Prostate gland (tissue), 2 donors: ENCODE measurements at regions not wholly inside any gene's neighbourhood (a gene's known extent, or its start where the extent isn't known, plus 50 kb on each side); places are given as distances from the start of the nearest gene placed in this dataset.

ENCODE experiments used
- POLR2A ChIP-seq: fragments of 450-650 bp; IDR thresholded peaks from one replicate; pipeline ENCODE4 v1.6.1; 2016; ENCODE audit warnings: antibody characterized with exemption, mild to moderate bottlenecking
- TF ChIP-seq, protein P1 (sequence below), 4 experiments: fragments of 200-600 bp in 2 of 4; fragments of 450-650 bp in 2 of 4; sonication (generic) in 2 of 4; IDR thresholded peaks; 1 replicate in 3 of 4; 2 replicates in 1 of 4; pipeline ENCODE4 v1.5.1; 2016 to 2019; ENCODE audit warnings: antibody characterized with exemption in 4 of 4, mild to moderate bottlenecking in 2 of 4, moderate library complexity in 2 of 4

DNA sequence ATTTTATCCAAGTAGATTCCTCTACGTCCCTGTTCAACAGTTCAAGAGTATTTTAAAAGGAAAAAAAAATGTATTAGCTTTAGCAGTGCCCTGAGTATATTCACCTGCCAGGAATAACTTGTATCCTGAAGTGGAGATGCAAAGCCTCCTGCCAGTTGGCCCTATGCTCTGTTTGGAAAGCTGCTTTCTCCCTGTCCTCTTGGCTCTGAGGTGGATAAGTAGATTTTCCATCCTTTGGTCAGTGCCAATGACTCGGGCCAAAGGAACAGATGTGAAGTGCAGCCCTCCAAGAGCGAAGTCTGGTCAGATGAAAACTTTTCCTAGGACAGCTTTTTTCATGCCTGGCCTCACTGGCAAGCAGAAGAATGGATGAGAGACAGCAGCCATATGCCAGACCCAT is 839.9 kb upstream of the TENM4 start:
- TF ChIP-seq, protein P1, sequence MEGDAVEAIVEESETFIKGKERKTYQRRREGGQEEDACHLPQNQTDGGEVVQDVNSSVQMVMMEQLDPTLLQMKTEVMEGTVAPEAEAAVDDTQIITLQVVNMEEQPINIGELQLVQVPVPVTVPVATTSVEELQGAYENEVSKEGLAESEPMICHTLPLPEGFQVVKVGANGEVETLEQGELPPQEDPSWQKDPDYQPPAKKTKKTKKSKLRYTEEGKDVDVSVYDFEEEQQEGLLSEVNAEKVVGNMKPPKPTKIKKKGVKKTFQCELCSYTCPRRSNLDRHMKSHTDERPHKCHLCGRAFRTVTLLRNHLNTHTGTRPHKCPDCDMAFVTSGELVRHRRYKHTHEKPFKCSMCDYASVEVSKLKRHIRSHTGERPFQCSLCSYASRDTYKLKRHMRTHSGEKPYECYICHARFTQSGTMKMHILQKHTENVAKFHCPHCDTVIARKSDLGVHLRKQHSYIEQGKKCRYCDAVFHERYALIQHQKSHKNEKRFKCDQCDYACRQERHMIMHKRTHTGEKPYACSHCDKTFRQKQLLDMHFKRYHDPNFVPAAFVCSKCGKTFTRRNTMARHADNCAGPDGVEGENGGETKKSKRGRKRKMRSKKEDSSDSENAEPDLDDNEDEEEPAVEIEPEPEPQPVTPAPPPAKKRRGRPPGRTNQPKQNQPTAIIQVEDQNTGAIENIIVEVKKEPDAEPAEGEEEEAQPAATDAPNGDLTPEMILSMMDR (IDR thresholded peaks at IDR 0.05), result no peak
- no peak for TF ChIP-seq POLR2A
